Endodermal cell (in vitro differentiated cells): ENCODE measurements at regions not wholly inside any gene's neighbourhood (a gene's known extent, or its start where the extent isn't known, plus 50 kb on each side); places are given as distances from the start of the nearest gene placed in this dataset.

Source experiments
- DNase-seq: peaks from one replicate; pipeline ENCODE4 v3.0.0-alpha.2; 2017
- H3K27ac ChIP-seq: 2 replicates; pipeline ENCODE4 v1.5.1; 2013; ENCODE audit warnings: mild to moderate bottlenecking, low read depth, low read length, moderate library complexity
- H3K27me3 ChIP-seq: 2 replicates; pipeline ENCODE4 v1.6.1; 2013; ENCODE audit warnings: mild to moderate bottlenecking, low read length, moderate library complexity; ENCODE audit not compliant: insufficient read depth, control insufficient read depth, poor library complexity, severe bottlenecking
- H3K36me3 ChIP-seq: 2 replicates; pipeline ENCODE4 v1.7.0; 2013; ENCODE audit warnings: mild to moderate bottlenecking, low read length, moderate library complexity; ENCODE audit not compliant: control insufficient read depth, insufficient read depth
- H3K4me1 ChIP-seq: one replicate; pipeline ENCODE4 v1.7.0; 2013; ENCODE audit warnings: low read length; ENCODE audit not compliant: control insufficient read depth, insufficient read depth
- H3K4me3 ChIP-seq: 2 replicates; pipeline ENCODE4 v1.5.1; 2013; ENCODE audit warnings: mild to moderate bottlenecking, low read length, moderate library complexity
- H3K9ac ChIP-seq: 2 replicates; pipeline ENCODE4 v1.6.1; 2013; ENCODE audit warnings: mild to moderate bottlenecking, low read length, moderate library complexity; ENCODE audit not compliant: poor library complexity, severe bottlenecking; ENCODE audit errors: extremely low read depth
- H3K9me3 ChIP-seq: 2 replicates; pipeline ENCODE4 v1.6.1; 2013; ENCODE audit warnings: mild to moderate bottlenecking, low read length, moderate library complexity; ENCODE audit not compliant: control insufficient read depth
- H3K27ac Mint-ChIP-seq: 2 replicates; pipeline ENCODE4 v1.8.0; 2020; ENCODE audit warnings: mixed read lengths
- H3K27me3 Mint-ChIP-seq: 2 replicates; pipeline ENCODE4 v1.8.0; 2021; ENCODE audit warnings: mild to moderate bottlenecking, mixed read lengths; ENCODE audit not compliant: insufficient read depth
- H3K36me3 Mint-ChIP-seq: 2 replicates; pipeline ENCODE4 v1.8.0; 2020; ENCODE audit warnings: low read depth, mixed read lengths
- H3K4me1 Mint-ChIP-seq: 2 replicates; pipeline ENCODE4 v1.8.0; 2020; ENCODE audit warnings: mixed read lengths
- H3K4me3 Mint-ChIP-seq: 2 replicates; pipeline ENCODE4 v1.8.0; 2020; ENCODE audit warnings: mild to moderate bottlenecking, moderate library complexity, mixed read lengths
- H3K9me3 Mint-ChIP-seq: 2 replicates; pipeline ENCODE4 v1.8.0; 2020; ENCODE audit warnings: mild to moderate bottlenecking, mixed read lengths
- CTCF ChIP-seq: fragments of 200-600 bp; sonication (generic); conservative IDR thresholded peaks from 2 replicates; pipeline ENCODE4 v1.5.0; 2021; ENCODE audit warnings: antibody characterized with exemption, mild to moderate bottlenecking
- WGBS, 2 experiments: methylation state at CpG; one replicate each; pipeline versions ENCODE4 v1.1.5 to v1.1.7; 2013; ENCODE audit warnings: missing lambda C conversion rate in 2 of 2, mixed read lengths in 1 of 2; ENCODE audit not compliant: insufficient coverage in 1 of 2, insufficient read length in 1 of 2; 5-methylcytosine and 5-hydroxymethylcytosine counted together

GRCh38 chr9:129456549-129457324 is 164.2 kb downstream of the C9orf50 start:
- no peak for TF ChIP-seq CTCF
- H3K9ac ChIP-seq, result no peak overlapping the region
- no peak for DNase-seq
- Mint-ChIP-seq H3K27ac (no peak overlapping the region), H3K9me3 (no peaks in the 10 kb centered on the region), H3K36me3 (no peaks in the 10 kb centered on the region), H3K4me3 (no peak overlapping the region), H3K27me3 (peaks cover 29% of the 10 kb centered on the region), H3K4me1 (peaks cover 5% of the 10 kb centered on the region)
- H3K27ac ChIP-seq, result no peak overlapping the region
- H3K9me3 ChIP-seq, result no peaks in the 10 kb centered on the region
- H3K4me1 ChIP-seq, result peaks cover 11% of the 10 kb centered on the region
- WGBS, 2 experiments, result 89 to 98% methylated on average over 3 of the region's 3 CpGs
- no peaks in the 10 kb centered on the region for H3K27me3 ChIP-seq
- H3K4me3 ChIP-seq, result no peak overlapping the region
- H3K36me3 ChIP-seq, result no peaks in the 10 kb centered on the region

GRCh38 chr9:129455151-129455995 is 165.5 kb downstream of the C9orf50 start:
- Histone ChIP-seq H3K4me1 (peaks cover 11% of the 10 kb centered on the region), H3K9me3 (no peaks in the 10 kb centered on the region), H3K27ac (peak overlapping the region; percentile 38), H3K4me3 (no peak overlapping the region), H3K9ac (no peak overlapping the region), H3K36me3 (no peaks in the 10 kb centered on the region), H3K27me3 (no peaks in the 10 kb centered on the region)
- WGBS, 2 experiments, result 65 to 66% methylated on average over 14 to 20 of the region's 20 CpGs
- peaks cover 11% of the 10 kb centered on the region for H3K4me1 Mint-ChIP-seq
- H3K36me3 Mint-ChIP-seq, result no peaks in the 10 kb centered on the region
- TF ChIP-seq CTCF, result no peak
- no peaks in the 10 kb centered on the region for H3K9me3 Mint-ChIP-seq
- H3K4me3 Mint-ChIP-seq, result no peak overlapping the region
- no peak for DNase-seq
- H3K27me3 Mint-ChIP-seq, result peaks cover 29% of the 10 kb centered on the region
- no peak overlapping the region for H3K27ac Mint-ChIP-seq

GRCh38 chr9:129454467-129455067 is 166.3 kb downstream of the C9orf50 start:
- H3K4me3 ChIP-seq, result no peak overlapping the region
- peaks cover 11% of the 10 kb centered on the region for H3K4me1 ChIP-seq
- H3K27me3 Mint-ChIP-seq, result peaks cover 29% of the 10 kb centered on the region
- H3K36me3 Mint-ChIP-seq, result no peaks in the 10 kb centered on the region
- no peaks in the 10 kb centered on the region for H3K9me3 Mint-ChIP-seq
- H3K9ac ChIP-seq, result no peak overlapping the region
- no peak for TF ChIP-seq CTCF
- H3K36me3 ChIP-seq, result no peaks in the 10 kb centered on the region
- peaks cover 11% of the 10 kb centered on the region for H3K4me1 Mint-ChIP-seq
- no peaks in the 10 kb centered on the region for H3K9me3 ChIP-seq
- WGBS, 2 experiments, result 91 to 96% methylated on average over 5 to 6 of the region's 8 CpGs
- H3K27me3 ChIP-seq, result no peaks in the 10 kb centered on the region
- no peak overlapping the region for H3K27ac Mint-ChIP-seq
- H3K27ac ChIP-seq, result no peak overlapping the region
- DNase-seq, result no peak
- no peak overlapping the region for H3K4me3 Mint-ChIP-seq
